ENCODE measurements at regions not wholly inside any gene's neighbourhood (a gene's known extent, or its start where the extent isn't known, plus 50 kb on each side); places are given as distances from the start of the nearest gene placed in this dataset.

GRCh38 chr5:124872086-124872485 lies 125.6 kb upstream of the ZNF608 start:
- no peak for ATAC-seq
- H3K36me3 Mint-ChIP-seq (ENCODE audit: insufficient read depth): no peaks in the 10 kb centered on the region
- H3K4me3 Mint-ChIP-seq: no peak overlapping the region
- DNase-seq: no peak
- no peaks in the 10 kb centered on the region for H3K27me3 Mint-ChIP-seq (ENCODE audit: low read depth)
- H3K9me3 Mint-ChIP-seq: peaks cover 3% of the 10 kb centered on the region
- no peaks in the 10 kb centered on the region for H3K4me1 Mint-ChIP-seq (ENCODE audit: low read depth)

- no peaks in the 10 kb centered on the region for H3K36me3 Mint-ChIP-seq (ENCODE audit: insufficient read depth)
These were observed 126.2 kb upstream of the ZNF608 start for GRCh38 chr5:124872615-124873014.

GRCh38 chr5:124873188-124873587 lies 126.7 kb upstream of the ZNF608 start:
- Mint-ChIP-seq H3K36me3 (ENCODE audit: insufficient read depth) (no peaks in the 10 kb centered on the region), H3K9me3 (no peaks in the 10 kb centered on the region), H3K4me3 (no peak overlapping the region), H3K4me1 (ENCODE audit: low read depth) (no peaks in the 10 kb centered on the region), H3K27me3 (ENCODE audit: low read depth) (no peaks in the 10 kb centered on the region)
- no peak for ATAC-seq
- no peak for DNase-seq

More at GRCh38 chr5:124872615-124873014, 126.2 kb upstream of the ZNF608 start:
- ATAC-seq: no peak
- H3K4me3 Mint-ChIP-seq: no peak overlapping the region
- H3K9me3 Mint-ChIP-seq: peaks cover 3% of the 10 kb centered on the region
- H3K4me1 Mint-ChIP-seq (ENCODE audit: low read depth): no peaks in the 10 kb centered on the region
- DNase-seq: no peak
- no peaks in the 10 kb centered on the region for H3K27me3 Mint-ChIP-seq (ENCODE audit: low read depth)

GRCh38 chr5:124873713-124874112 lies 127.3 kb upstream of the ZNF608 start:
- ATAC-seq (no peak), DNase-seq (no peak)
- no peaks in the 10 kb centered on the region for H3K27me3 Mint-ChIP-seq (ENCODE audit: low read depth)
- no peak overlapping the region for H3K4me3 Mint-ChIP-seq
- H3K36me3 Mint-ChIP-seq (ENCODE audit: insufficient read depth): no peaks in the 10 kb centered on the region
- H3K4me1 Mint-ChIP-seq (ENCODE audit: low read depth): no peaks in the 10 kb centered on the region
- H3K9me3 Mint-ChIP-seq: no peaks in the 10 kb centered on the region

- no peaks in the 10 kb centered on the region for H3K9me3 Mint-ChIP-seq
- no peaks in the 10 kb centered on the region for H3K4me1 Mint-ChIP-seq (ENCODE audit: low read depth)
- no peak for DNase-seq
- H3K4me3 Mint-ChIP-seq: no peak overlapping the region
- H3K27me3 Mint-ChIP-seq (ENCODE audit: low read depth): no peaks in the 10 kb centered on the region
- no peaks in the 10 kb centered on the region for H3K36me3 Mint-ChIP-seq (ENCODE audit: insufficient read depth)
- no peak for ATAC-seq
These were observed 130.1 kb upstream of the ZNF608 start for GRCh38 chr5:124876566-124876965.

- no peaks in the 10 kb centered on the region for H3K9me3 Mint-ChIP-seq
- no peak for DNase-seq
- H3K36me3 Mint-ChIP-seq (ENCODE audit: insufficient read depth): no peaks in the 10 kb centered on the region
- H3K27me3 Mint-ChIP-seq (ENCODE audit: low read depth): no peaks in the 10 kb centered on the region
- no peak for ATAC-seq
- no peaks in the 10 kb centered on the region for H3K4me1 Mint-ChIP-seq (ENCODE audit: low read depth)
- no peak overlapping the region for H3K4me3 Mint-ChIP-seq
These were observed 130.5 kb upstream of the ZNF608 start for GRCh38 chr5:124876983-124877382.

GRCh38 chr5:124877501-124878146 lies 131.2 kb upstream of the ZNF608 start:
- H3K4me1 Mint-ChIP-seq (ENCODE audit: low read depth): no peaks in the 10 kb centered on the region
- H3K4me3 Mint-ChIP-seq: no peak overlapping the region
- H3K9me3 Mint-ChIP-seq: no peaks in the 10 kb centered on the region
- ATAC-seq (no peak), DNase-seq (no peak)
- no peaks in the 10 kb centered on the region for H3K36me3 Mint-ChIP-seq (ENCODE audit: insufficient read depth)
- H3K27me3 Mint-ChIP-seq (ENCODE audit: low read depth): no peaks in the 10 kb centered on the region

GRCh38 chr5:124878583-124879342 lies 132.3 kb upstream of the ZNF608 start:
- Mint-ChIP-seq H3K36me3 (ENCODE audit: insufficient read depth) (no peaks in the 10 kb centered on the region), H3K4me3 (no peak overlapping the region), H3K9me3 (no peaks in the 10 kb centered on the region), H3K4me1 (ENCODE audit: low read depth) (no peaks in the 10 kb centered on the region), H3K27me3 (ENCODE audit: low read depth) (no peaks in the 10 kb centered on the region)
- DNase-seq (no peak), ATAC-seq (no peak)

- Mint-ChIP-seq H3K9me3 (no peaks in the 10 kb centered on the region), H3K36me3 (ENCODE audit: insufficient read depth) (no peaks in the 10 kb centered on the region), H3K4me3 (no peak overlapping the region), H3K27me3 (ENCODE audit: low read depth) (no peaks in the 10 kb centered on the region), H3K4me1 (ENCODE audit: low read depth) (no peaks in the 10 kb centered on the region)
- no peak for ATAC-seq
- no peak for DNase-seq
These were observed 134.7 kb upstream of the ZNF608 start for GRCh38 chr5:124880903-124881697.

- no peaks in the 10 kb centered on the region for H3K4me1 Mint-ChIP-seq (ENCODE audit: low read depth)
- no peak for DNase-seq
- no peaks in the 10 kb centered on the region for H3K27me3 Mint-ChIP-seq (ENCODE audit: low read depth)
- H3K4me3 Mint-ChIP-seq: no peak overlapping the region
- no peaks in the 10 kb centered on the region for H3K36me3 Mint-ChIP-seq (ENCODE audit: insufficient read depth)
- ATAC-seq: no peak
- H3K9me3 Mint-ChIP-seq: no peaks in the 10 kb centered on the region
These were observed 137.2 kb upstream of the ZNF608 start for GRCh38 chr5:124883681-124884080.

- no peaks in the 10 kb centered on the region for H3K36me3 Mint-ChIP-seq (ENCODE audit: insufficient read depth)
- no peaks in the 10 kb centered on the region for H3K9me3 Mint-ChIP-seq
- no peaks in the 10 kb centered on the region for H3K27me3 Mint-ChIP-seq (ENCODE audit: low read depth)
- no peaks in the 10 kb centered on the region for H3K4me1 Mint-ChIP-seq (ENCODE audit: low read depth)
- ATAC-seq (no peak), DNase-seq (no peak)
- no peak overlapping the region for H3K4me3 Mint-ChIP-seq
These were observed 137.7 kb upstream of the ZNF608 start for GRCh38 chr5:124884114-124884513.

- no peaks in the 10 kb centered on the region for H3K36me3 Mint-ChIP-seq (ENCODE audit: insufficient read depth)
- H3K4me1 Mint-ChIP-seq (ENCODE audit: low read depth): no peaks in the 10 kb centered on the region
- no peaks in the 10 kb centered on the region for H3K9me3 Mint-ChIP-seq
- ATAC-seq (no peak), DNase-seq (no peak)
- no peaks in the 10 kb centered on the region for H3K27me3 Mint-ChIP-seq (ENCODE audit: low read depth)
- no peak overlapping the region for H3K4me3 Mint-ChIP-seq
These were observed 139.1 kb upstream of the ZNF608 start for GRCh38 chr5:124885490-124885889.

GRCh38 chr5:124887223-124887622 lies 140.8 kb upstream of the ZNF608 start:
- H3K9me3 Mint-ChIP-seq: no peaks in the 10 kb centered on the region
- no peaks in the 10 kb centered on the region for H3K4me1 Mint-ChIP-seq (ENCODE audit: low read depth)
- no peak for ATAC-seq
- no peak overlapping the region for H3K4me3 Mint-ChIP-seq
- no peaks in the 10 kb centered on the region for H3K36me3 Mint-ChIP-seq (ENCODE audit: insufficient read depth)
- no peak for DNase-seq
- no peaks in the 10 kb centered on the region for H3K27me3 Mint-ChIP-seq (ENCODE audit: low read depth)

GRCh38 chr5:124888050-124888506 lies 141.6 kb upstream of the ZNF608 start:
- H3K4me3 Mint-ChIP-seq: no peak overlapping the region
- no peaks in the 10 kb centered on the region for H3K27me3 Mint-ChIP-seq (ENCODE audit: low read depth)
- DNase-seq: no peak
- no peaks in the 10 kb centered on the region for H3K36me3 Mint-ChIP-seq (ENCODE audit: insufficient read depth)
- H3K4me1 Mint-ChIP-seq (ENCODE audit: low read depth): no peaks in the 10 kb centered on the region
- no peaks in the 10 kb centered on the region for H3K9me3 Mint-ChIP-seq
- no peak for ATAC-seq
